ENCODE measurements at regions not wholly inside any gene's neighbourhood (a gene's known extent, or its start where the extent isn't known, plus 50 kb on each side); places are given as distances from the start of the nearest gene placed in this dataset.

- TF ChIP-seq CTCF (IDR thresholded peaks at IDR 0.05): no peak
- no peak for TF ChIP-seq POLR2AphosphoS5 (IDR thresholded peaks at IDR 0.05)
These were observed 69.3 kb upstream of the PCDH19 start for GRCh38 chrX:100479329-100479728.
